ENCODE measurements at regions not wholly inside any gene's neighbourhood (a gene's known extent, or its start where the extent isn't known, plus 50 kb on each side); places are given as distances from the start of the nearest gene placed in this dataset.

GRCh38 chr15:94925680-94926079 lies 694.3 kb downstream of the MCTP2 start:
- H3K4me3 ChIP-seq (ENCODE audit: low read length): no peak overlapping the region
- DNase-seq (ENCODE audit: low read depth): no peak
- TF ChIP-seq CTCF (conservative IDR thresholded peaks at IDR 0.05; ENCODE audit: low read depth, low read length): no peak

- no peak for DNase-seq (ENCODE audit: low read depth)
- no peak for TF ChIP-seq CTCF (conservative IDR thresholded peaks at IDR 0.05; ENCODE audit: low read depth, low read length)
- H3K4me3 ChIP-seq (ENCODE audit: low read length): no peak overlapping the region
These were observed 695.6 kb downstream of the MCTP2 start for GRCh38 chr15:94927003-94927402.

GRCh38 chr15:94929282-94929681 lies 697.9 kb downstream of the MCTP2 start:
- no peak overlapping the region for H3K4me3 ChIP-seq (ENCODE audit: low read length)
- no peak for DNase-seq (ENCODE audit: low read depth)
- TF ChIP-seq CTCF (conservative IDR thresholded peaks at IDR 0.05; ENCODE audit: low read depth, low read length): no peak

DNA sequence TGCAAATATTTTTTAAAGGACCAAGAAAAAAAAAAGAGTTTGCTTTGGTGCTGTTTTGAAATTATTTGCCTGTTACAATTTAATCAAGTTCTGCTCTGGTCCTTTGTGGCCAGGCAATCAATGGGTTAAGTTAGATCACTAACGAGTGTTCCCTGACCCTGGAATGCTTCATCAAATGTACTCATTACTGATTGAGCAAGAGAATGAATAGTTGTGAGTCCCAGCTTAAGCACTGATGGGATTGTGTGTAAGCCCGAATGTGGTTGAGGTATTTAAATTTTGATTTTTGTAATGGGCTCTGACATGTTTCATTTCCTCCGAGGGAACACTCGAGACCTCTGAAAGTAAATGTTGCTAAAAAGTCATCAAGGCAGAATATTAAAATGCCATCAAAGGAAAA lies 699.1 kb downstream of the MCTP2 start:
- TF ChIP-seq CTCF (conservative IDR thresholded peaks at IDR 0.05; ENCODE audit: low read depth, low read length): no peak
- DNase-seq (ENCODE audit: low read depth): peak; percentile 11
- H3K4me3 ChIP-seq (ENCODE audit: low read length): no peak overlapping the region

- TF ChIP-seq CTCF (conservative IDR thresholded peaks at IDR 0.05; ENCODE audit: low read depth, low read length): no peak
- no peak for DNase-seq (ENCODE audit: low read depth)
These were observed 699.6 kb downstream of the MCTP2 start for GRCh38 chr15:94930960-94931359.

DNA sequence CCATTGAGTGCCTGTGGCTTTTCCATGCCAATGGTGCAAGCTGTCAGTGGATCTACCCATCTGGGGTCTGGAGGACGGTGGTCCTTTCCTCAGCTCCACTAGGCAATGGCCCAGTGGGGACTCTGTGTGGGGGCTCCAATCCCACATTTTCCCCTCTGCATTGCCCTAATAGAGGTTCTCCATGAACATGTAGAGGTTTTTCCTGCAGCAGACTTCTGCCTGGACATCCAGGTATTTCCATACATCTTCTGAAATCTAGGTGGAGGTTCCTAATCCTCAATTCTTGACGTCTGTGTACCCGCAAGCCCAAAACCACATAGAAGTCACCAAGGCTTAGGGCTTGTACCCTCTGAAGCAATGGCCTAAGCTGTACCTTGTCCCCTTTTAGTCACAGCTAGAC lies 703.1 kb downstream of the MCTP2 start:
- DNase-seq (ENCODE audit: low read depth): no peak
- no peak for TF ChIP-seq CTCF (conservative IDR thresholded peaks at IDR 0.05; ENCODE audit: low read depth, low read length)
- H3K4me3 ChIP-seq (ENCODE audit: low read length): no peak overlapping the region

More at GRCh38 chr15:94930960-94931359, 699.6 kb downstream of the MCTP2 start:
- no peak overlapping the region for H3K4me3 ChIP-seq (ENCODE audit: low read length)

- no peak for DNase-seq (ENCODE audit: low read depth)
- H3K4me3 ChIP-seq (ENCODE audit: low read length): no peak overlapping the region
- no peak for TF ChIP-seq CTCF (conservative IDR thresholded peaks at IDR 0.05; ENCODE audit: low read depth, low read length)
These were observed 705.9 kb downstream of the MCTP2 start for GRCh38 chr15:94937242-94937641.
